ENCODE measurements at regions not wholly inside any gene's neighbourhood (a gene's known extent, or its start where the extent isn't known, plus 50 kb on each side); places are given as distances from the start of the nearest gene placed in this dataset.

GRCh38 chr14:104371917-104372316 is 207.6 kb upstream of the C14orf180 start:
- Mint-ChIP-seq H3K36me3 (no peaks in the 10 kb centered on the region), H3K4me3 (no peak overlapping the region), H3K27me3 (ENCODE audit: low read depth in 3 of 3) (peaks cover 1 to 5% (median 4%) of the 10 kb centered on the region in 3 donors), H3K4me1 (no peaks in the 10 kb centered on the region), H3K9me3 (no peaks in the 10 kb centered on the region), H3K27ac (no peak overlapping the region)
- no peak overlapping the region for H3K4me3 ChIP-seq (replicated peaks in 1 of 3; ENCODE audit: low read depth in 2 of 3, low read length in 3 of 3)
- DNase-seq: no peak
- no peak overlapping the region for H3K9ac ChIP-seq (ENCODE audit: insufficient read depth, low read length, poor library complexity, severe bottlenecking)
- WGBS (ENCODE audit: insufficient coverage): 96% methylated on average over 3 of the region's 6 CpGs
- intact Hi-C loops (cut with micrococcal nuclease): no loop called here
- no peaks in the 10 kb centered on the region for H3K79me2 ChIP-seq (ENCODE audit: insufficient read depth, low read length)
- H2AFZ ChIP-seq (ENCODE audit: insufficient read depth, low read depth, low read length, poor library complexity, severe bottlenecking): no peak overlapping the region
- no peaks in the 10 kb centered on the region for H4K20me1 ChIP-seq (ENCODE audit: insufficient read depth, low read length)
- no peak overlapping the region for H3K27ac ChIP-seq (ENCODE audit: low read depth in 1 of 2, low read length in 2 of 2)
- H3K4me2 ChIP-seq (replicated peaks; ENCODE audit: extremely low read depth, low read length, poor library complexity, severe bottlenecking): no peak overlapping the region
- TF ChIP-seq CTCF (IDR thresholded peaks at IDR 0.05): no peak
- H3K36me3 ChIP-seq (replicated peaks in 1 of 2; ENCODE audit: control insufficient read depth in 1 of 2, insufficient read depth in 2 of 2, low read length in 2 of 2): no peaks in the 10 kb centered on the region
- no peaks in the 10 kb centered on the region for H3K4me1 ChIP-seq (ENCODE audit: control insufficient read depth in 1 of 2, insufficient read depth in 2 of 2, low read length in 2 of 2)
- no peaks in the 10 kb centered on the region for H3K27me3 ChIP-seq (ENCODE audit: control insufficient read depth in 2 of 2, insufficient read depth in 2 of 2, low read length in 2 of 2)
- H3K9me3 ChIP-seq (replicated peaks in 1 of 2; ENCODE audit: control insufficient read depth in 1 of 2, insufficient read depth in 1 of 2, low read length in 2 of 2): no peaks in the 10 kb centered on the region

- no peak for TF ChIP-seq CTCF (IDR thresholded peaks at IDR 0.05)
- Mint-ChIP-seq H3K27ac (no peak overlapping the region), H3K27me3 (ENCODE audit: low read depth in 3 of 3) (peaks cover 3 to 5% (median 4%) of the 10 kb centered on the region in 3 donors), H3K4me3 (no peak overlapping the region), H3K36me3 (no peaks in the 10 kb centered on the region), H3K4me1 (no peaks in the 10 kb centered on the region), H3K9me3 (no peaks in the 10 kb centered on the region)
- H2AFZ ChIP-seq (ENCODE audit: insufficient read depth, low read depth, low read length, poor library complexity, severe bottlenecking): no peak overlapping the region
- H3K9me3 ChIP-seq (replicated peaks in 1 of 2; ENCODE audit: control insufficient read depth in 1 of 2, insufficient read depth in 1 of 2, low read length in 2 of 2): no peaks in the 10 kb centered on the region
- H3K4me3 ChIP-seq (replicated peaks in 1 of 3; ENCODE audit: low read depth in 2 of 3, low read length in 3 of 3): no peak overlapping the region
- no peak overlapping the region for H3K27ac ChIP-seq (ENCODE audit: low read depth in 1 of 2, low read length in 2 of 2)
- WGBS (ENCODE audit: insufficient coverage): 68% methylated on average over 12 of the region's 16 CpGs
- H3K9ac ChIP-seq (ENCODE audit: insufficient read depth, low read length, poor library complexity, severe bottlenecking): no peak overlapping the region
- no peaks in the 10 kb centered on the region for H3K79me2 ChIP-seq (ENCODE audit: insufficient read depth, low read length)
- no peaks in the 10 kb centered on the region for H3K27me3 ChIP-seq (ENCODE audit: control insufficient read depth in 2 of 2, insufficient read depth in 2 of 2, low read length in 2 of 2)
- DNase-seq: no peak
- H3K36me3 ChIP-seq (replicated peaks in 1 of 2; ENCODE audit: control insufficient read depth in 1 of 2, insufficient read depth in 2 of 2, low read length in 2 of 2): no peaks in the 10 kb centered on the region
- H4K20me1 ChIP-seq (ENCODE audit: insufficient read depth, low read length): no peaks in the 10 kb centered on the region
- intact Hi-C loops (cut with micrococcal nuclease): no loop called here
- no peak overlapping the region for H3K4me2 ChIP-seq (replicated peaks; ENCODE audit: extremely low read depth, low read length, poor library complexity, severe bottlenecking)
- H3K4me1 ChIP-seq (ENCODE audit: control insufficient read depth in 1 of 2, insufficient read depth in 2 of 2, low read length in 2 of 2): no peaks in the 10 kb centered on the region
These were observed 207.0 kb upstream of the C14orf180 start for GRCh38 chr14:104372390-104373054.

All from CD14-positive monocyte (primary cell).